ENCODE measurements at regions not wholly inside any gene's neighbourhood (a gene's known extent, or its start where the extent isn't known, plus 50 kb on each side); places are given as distances from the start of the nearest gene placed in this dataset.

GRCh38 chr5:136905571-136905970 lies 540.2 kb upstream of the TRPC7 start:
- H3K9me3 ChIP-seq: no peaks in the 10 kb centered on the region
- intact Hi-C loops (cut with DNase I): no loop called here
- no peaks in the 10 kb centered on the region for H3K36me3 ChIP-seq
- H3K27ac ChIP-seq: no peak overlapping the region
- H3K4me1 ChIP-seq: no peaks in the 10 kb centered on the region
- H3K4me3 ChIP-seq: no peak overlapping the region
- no peak for TF ChIP-seq CTCF (IDR thresholded peaks at IDR 0.05)
- TF ChIP-seq POLR2A (IDR thresholded peaks at IDR 0.05): no peak
- DNase-seq: no peak
- H3K27me3 ChIP-seq: no peaks in the 10 kb centered on the region

GRCh38 chr5:136894070-136894469 lies 528.7 kb upstream of the TRPC7 start:
- no peak for DNase-seq
- Histone ChIP-seq H3K4me1 (no peaks in the 10 kb centered on the region), H3K27ac (no peak overlapping the region), H3K27me3 (no peaks in the 10 kb centered on the region), H3K4me3 (no peak overlapping the region), H3K36me3 (no peaks in the 10 kb centered on the region), H3K9me3 (no peaks in the 10 kb centered on the region)
- no peak for TF ChIP-seq CTCF (IDR thresholded peaks at IDR 0.05)
- TF ChIP-seq POLR2A (IDR thresholded peaks at IDR 0.05): no peak
- intact Hi-C loops (cut with DNase I): no loop called here
- WGBS, 2 donors: 66 to 71% methylated on average over 5 of the region's 5 CpGs

GRCh38 chr5:136892000-136892399 lies 526.7 kb upstream of the TRPC7 start:
- H3K4me3 ChIP-seq: no peak overlapping the region
- H3K27me3 ChIP-seq: peaks cover 0 to 14% (median 0%) of the 10 kb centered on the region in 4 donors
- no peaks in the 10 kb centered on the region for H3K9me3 ChIP-seq
- H3K36me3 ChIP-seq: no peaks in the 10 kb centered on the region
- intact Hi-C loops (cut with DNase I): no loop called here
- no peaks in the 10 kb centered on the region for H3K4me1 ChIP-seq
- DNase-seq: no peak
- TF ChIP-seq POLR2A (IDR thresholded peaks at IDR 0.05): no peak
- 55% methylated on average over 3 of the region's 3 CpGs for WGBS, 2 donors
- no peak overlapping the region for H3K27ac ChIP-seq

- no peak for DNase-seq
- Histone ChIP-seq H3K27ac (no peak overlapping the region), H3K4me1 (no peaks in the 10 kb centered on the region), H3K9me3 (no peaks in the 10 kb centered on the region), H3K27me3 (peaks cover 0 to 16% (median 0%) of the 10 kb centered on the region in 4 donors), H3K4me3 (no peak overlapping the region), H3K36me3 (no peaks in the 10 kb centered on the region)
- TF ChIP-seq POLR2A (IDR thresholded peaks at IDR 0.05) (no peak), CTCF (IDR thresholded peaks at IDR 0.05) (no peak)
- WGBS, 2 donors: 47 to 48% methylated on average over 6 of the region's 6 CpGs
- intact Hi-C loops (cut with DNase I): no loop called here
Measured at GRCh38 chr5:136891175-136891972, 526.0 kb upstream of the TRPC7 start.

GRCh38 chr5:136890431-136891148 lies 525.2 kb upstream of the TRPC7 start:
- Histone ChIP-seq H3K27me3 (peaks cover 0 to 17% (median 0%) of the 10 kb centered on the region in 4 donors), H3K27ac (no peak overlapping the region), H3K36me3 (no peaks in the 10 kb centered on the region), H3K4me3 (no peak overlapping the region), H3K4me1 (no peaks in the 10 kb centered on the region), H3K9me3 (no peaks in the 10 kb centered on the region)
- 87 to 89% methylated on average over 2 of the region's 2 CpGs for WGBS, 2 donors
- DNase-seq: no peak
- TF ChIP-seq CTCF (IDR thresholded peaks at IDR 0.05): no peak
- TF ChIP-seq POLR2A (IDR thresholded peaks at IDR 0.05): no peak
- intact Hi-C loops (cut with DNase I): no loop called here
